ENCODE measurements at regions not wholly inside any gene's neighbourhood (a gene's known extent, or its start where the extent isn't known, plus 50 kb on each side); places are given as distances from the start of the nearest gene placed in this dataset.

DNA sequence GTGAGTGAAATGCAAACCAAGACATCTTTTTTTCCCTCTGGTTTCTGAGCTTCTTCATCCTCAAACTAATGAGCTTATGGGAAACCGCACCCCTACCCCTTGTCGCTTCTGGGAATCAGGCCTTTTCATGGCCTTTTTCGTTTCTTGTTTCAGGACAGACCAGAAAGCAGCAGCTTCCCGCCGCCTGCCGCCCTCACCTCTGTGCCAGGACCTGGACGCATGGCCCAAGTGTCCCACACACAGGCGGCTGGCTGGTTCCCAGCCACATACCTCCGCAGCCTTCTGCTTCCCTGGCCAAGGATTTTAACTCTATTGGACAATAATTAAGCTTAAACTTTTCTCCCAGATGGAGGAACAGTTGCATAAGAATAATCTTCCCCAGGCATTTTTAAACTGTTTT, 114.1 kb upstream of the SLITRK1 start:
- TF ChIP-seq, protein P1, sequence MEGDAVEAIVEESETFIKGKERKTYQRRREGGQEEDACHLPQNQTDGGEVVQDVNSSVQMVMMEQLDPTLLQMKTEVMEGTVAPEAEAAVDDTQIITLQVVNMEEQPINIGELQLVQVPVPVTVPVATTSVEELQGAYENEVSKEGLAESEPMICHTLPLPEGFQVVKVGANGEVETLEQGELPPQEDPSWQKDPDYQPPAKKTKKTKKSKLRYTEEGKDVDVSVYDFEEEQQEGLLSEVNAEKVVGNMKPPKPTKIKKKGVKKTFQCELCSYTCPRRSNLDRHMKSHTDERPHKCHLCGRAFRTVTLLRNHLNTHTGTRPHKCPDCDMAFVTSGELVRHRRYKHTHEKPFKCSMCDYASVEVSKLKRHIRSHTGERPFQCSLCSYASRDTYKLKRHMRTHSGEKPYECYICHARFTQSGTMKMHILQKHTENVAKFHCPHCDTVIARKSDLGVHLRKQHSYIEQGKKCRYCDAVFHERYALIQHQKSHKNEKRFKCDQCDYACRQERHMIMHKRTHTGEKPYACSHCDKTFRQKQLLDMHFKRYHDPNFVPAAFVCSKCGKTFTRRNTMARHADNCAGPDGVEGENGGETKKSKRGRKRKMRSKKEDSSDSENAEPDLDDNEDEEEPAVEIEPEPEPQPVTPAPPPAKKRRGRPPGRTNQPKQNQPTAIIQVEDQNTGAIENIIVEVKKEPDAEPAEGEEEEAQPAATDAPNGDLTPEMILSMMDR (IDR thresholded peaks at IDR 0.05), result no peak

DNA sequence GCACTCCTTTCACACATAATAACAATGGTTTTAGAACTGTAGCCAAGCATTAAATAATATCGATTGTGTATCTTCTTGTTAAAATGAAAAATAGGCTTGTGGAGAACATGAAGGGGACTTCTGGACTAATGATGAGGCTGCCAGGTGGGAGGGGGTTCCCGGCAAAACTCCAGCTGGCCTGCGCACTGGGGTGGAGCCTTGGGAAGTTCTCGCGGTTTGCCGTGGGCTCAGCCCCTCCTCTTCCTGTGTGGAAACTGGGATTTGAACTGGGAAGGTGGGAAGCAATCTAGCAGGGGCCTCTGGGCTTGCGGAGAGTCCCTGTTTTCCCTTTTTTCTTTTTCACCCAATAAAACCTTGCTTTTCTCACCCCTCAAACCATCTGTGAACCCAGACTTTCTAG, 113.7 kb upstream of the SLITRK1 start:
- TF ChIP-seq, protein P1 (IDR thresholded peaks at IDR 0.05), result no peak

DNA sequence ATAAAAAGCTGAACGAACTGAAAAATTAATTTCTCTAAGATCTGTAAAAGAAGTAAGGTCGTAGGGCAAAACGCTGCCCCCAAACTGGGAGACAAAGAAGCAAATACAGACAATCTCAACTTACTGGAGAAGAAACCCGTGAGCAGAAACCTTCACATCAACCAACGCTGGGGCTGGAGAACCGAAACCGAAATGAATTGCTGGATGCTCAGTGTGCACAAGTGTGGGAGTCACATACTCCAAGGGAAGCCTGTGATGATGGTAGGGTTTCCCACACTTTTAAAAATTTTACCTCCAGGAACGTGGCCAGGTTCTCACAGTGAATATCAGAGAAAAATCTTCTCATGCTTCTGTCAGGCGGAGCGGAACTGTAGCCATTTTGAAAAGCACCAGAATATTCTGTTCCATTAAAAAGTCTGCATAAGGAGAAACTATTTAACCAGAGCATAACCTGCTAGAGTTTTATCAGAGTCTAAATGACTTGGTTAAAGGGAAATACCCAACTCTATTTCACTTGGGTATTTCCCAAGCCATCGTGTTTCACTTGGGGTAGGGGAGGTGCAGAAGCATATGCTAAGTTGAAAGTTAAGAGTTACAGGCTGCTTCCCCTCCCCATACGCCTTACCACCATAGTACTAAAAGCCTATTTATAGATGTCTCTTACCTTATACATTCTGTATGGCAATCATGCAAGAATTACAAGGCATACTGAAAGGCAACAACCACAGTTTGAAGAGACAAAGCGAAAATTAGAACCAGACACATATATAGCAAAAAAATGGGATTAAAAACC, 110.5 kb upstream of the SLITRK1 start:
- TF ChIP-seq, protein P1 (IDR thresholded peaks at IDR 0.05), result no peak

DNA sequence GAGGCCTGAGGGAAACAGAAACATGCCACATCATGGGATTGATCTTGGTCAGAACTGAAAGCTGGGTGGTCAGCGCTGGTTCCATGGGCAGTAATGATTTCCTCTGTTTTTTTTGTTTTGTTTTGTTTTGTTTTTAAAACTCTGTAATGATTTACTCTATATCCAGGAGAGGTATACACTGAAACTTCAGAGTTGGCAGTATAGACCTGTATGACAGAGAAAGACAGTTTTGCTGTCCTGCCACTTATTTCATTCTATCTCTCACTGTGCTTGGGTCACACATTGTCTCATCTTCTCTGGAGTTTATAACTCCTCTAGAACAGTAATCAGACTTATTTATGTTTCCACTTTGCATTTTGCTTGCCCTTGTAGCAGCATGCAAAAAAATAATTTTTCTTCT, 105.1 kb upstream of the SLITRK1 start:
- TF ChIP-seq, protein P1 (IDR thresholded peaks at IDR 0.05), result no peak

DNA sequence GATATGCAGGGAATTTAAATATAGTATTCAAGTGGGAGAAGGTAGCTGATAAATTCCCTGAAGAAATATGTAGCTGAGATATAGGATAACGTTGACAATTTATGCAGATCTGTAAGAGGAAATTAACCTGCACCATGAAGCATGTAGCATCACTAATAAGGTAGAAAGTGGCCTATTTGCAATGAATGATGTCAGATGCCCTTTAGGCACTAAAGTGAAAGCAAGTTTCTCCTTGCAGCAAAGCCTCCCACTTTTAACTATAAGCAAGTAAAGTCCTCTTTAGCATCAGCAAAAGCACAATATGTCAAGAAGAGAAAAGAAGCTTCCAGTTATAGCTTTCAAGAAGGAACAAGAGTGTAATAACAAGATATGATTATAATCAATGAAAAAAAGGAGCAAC, 102.5 kb upstream of the SLITRK1 start:
- TF ChIP-seq, protein P1 (IDR thresholded peaks at IDR 0.05), result no peak

DNA sequence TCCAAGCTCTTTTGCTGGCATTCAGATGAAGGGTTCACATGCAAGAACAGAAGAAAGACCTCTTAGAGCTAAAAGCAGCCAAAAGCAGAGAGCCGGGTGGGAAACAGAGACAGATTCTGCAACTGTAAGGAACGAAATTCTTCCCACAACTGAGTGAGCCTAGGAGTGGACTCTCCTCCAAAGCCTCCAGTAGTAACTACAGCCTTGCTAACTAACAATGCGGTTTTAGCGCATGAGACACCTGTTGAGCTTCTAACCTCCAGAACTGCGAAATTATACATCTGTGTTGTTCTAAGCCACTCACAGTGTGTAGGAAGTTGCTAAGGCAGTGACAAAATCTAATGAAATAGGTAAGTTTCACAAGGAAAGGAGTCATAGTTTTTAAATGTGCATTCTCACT, 98.1 kb upstream of the SLITRK1 start:
- TF ChIP-seq, protein P1 (IDR thresholded peaks at IDR 0.05), result no peak

DNA sequence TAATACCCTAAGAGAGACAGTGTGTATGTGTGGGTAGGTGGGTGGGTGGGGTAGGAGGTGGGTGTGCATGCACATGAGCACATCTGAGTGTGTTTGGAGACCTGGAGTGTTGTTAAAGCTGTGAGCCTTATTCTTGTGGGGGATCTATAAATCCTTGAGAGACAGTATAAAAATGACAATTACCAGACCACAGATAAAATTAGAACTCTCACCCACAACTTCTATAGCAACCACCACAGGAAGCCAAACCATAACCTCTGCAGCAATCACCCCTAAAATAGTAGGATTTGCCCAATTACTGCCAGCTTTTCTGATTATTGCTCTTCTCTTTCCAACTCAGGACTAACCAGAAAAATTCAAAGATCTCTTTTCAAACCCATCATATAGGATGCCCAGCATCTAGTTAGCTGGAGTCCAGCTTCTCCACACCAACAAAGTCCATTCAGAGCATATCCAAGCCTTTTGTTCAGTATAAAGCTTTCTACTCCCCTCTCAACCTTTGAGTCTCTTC, 93.4 kb upstream of the SLITRK1 start:
- TF ChIP-seq, protein P1 (IDR thresholded peaks at IDR 0.05), result no peak

All from LNCAP (cell line).